ENCODE measurements at regions not wholly inside any gene's neighbourhood (a gene's known extent, or its start where the extent isn't known, plus 50 kb on each side); places are given as distances from the start of the nearest gene placed in this dataset.

DNA sequence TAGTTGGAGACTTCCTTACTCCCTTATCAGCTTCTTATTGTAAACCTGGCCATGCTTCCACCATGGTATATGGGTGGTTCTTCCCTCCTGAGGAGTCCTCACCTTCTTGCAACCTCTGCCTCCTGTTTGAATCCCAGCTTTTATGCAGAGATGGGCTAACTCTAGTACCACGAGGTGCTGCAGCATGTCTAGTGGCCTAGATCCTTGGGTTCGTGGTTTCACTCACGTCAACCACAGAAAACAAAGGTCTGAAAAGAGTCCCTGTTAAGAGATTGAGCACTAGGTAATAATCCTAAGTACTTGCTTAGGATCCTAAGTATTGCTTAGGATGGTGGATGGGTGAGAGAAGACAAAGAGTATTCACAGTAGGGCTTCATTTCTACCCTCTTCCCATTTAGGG, 133.7 kb downstream of the FCRL5 start:
- ATAC-seq (ENCODE audit: insufficient read depth, low FRiP score) (no peak), DNase-seq (no peak)
- Histone ChIP-seq H3K27ac (ENCODE audit: low read depth in 1 of 2, low read length in 1 of 2) (no peak overlapping the region), H3K9ac (ENCODE audit: insufficient read depth in 1 of 2, low read length in 2 of 2) (no peak overlapping the region), H3K4me3 (no peak overlapping the region), H3K27me3 (ENCODE audit: control insufficient read depth in 3 of 3, insufficient read depth in 3 of 3, low read length in 2 of 3) (no peaks in the 10 kb centered on the region), H3K4me1 (ENCODE audit: control insufficient read depth in 5 of 5, insufficient read depth in 5 of 5, low read length in 5 of 5) (no peaks in the 10 kb centered on the region), H3K9me3 (ENCODE audit: control insufficient read depth in 4 of 4, insufficient read depth in 3 of 4, low read length in 3 of 4) (peaks cover 0 to 5% (median 0%) of the 10 kb centered on the region in 4 donors), H3K36me3 (ENCODE audit: control insufficient read depth in 4 of 4, insufficient read depth in 4 of 4, low read length in 4 of 4) (no peaks in the 10 kb centered on the region)
- TF ChIP-seq, protein P1, sequence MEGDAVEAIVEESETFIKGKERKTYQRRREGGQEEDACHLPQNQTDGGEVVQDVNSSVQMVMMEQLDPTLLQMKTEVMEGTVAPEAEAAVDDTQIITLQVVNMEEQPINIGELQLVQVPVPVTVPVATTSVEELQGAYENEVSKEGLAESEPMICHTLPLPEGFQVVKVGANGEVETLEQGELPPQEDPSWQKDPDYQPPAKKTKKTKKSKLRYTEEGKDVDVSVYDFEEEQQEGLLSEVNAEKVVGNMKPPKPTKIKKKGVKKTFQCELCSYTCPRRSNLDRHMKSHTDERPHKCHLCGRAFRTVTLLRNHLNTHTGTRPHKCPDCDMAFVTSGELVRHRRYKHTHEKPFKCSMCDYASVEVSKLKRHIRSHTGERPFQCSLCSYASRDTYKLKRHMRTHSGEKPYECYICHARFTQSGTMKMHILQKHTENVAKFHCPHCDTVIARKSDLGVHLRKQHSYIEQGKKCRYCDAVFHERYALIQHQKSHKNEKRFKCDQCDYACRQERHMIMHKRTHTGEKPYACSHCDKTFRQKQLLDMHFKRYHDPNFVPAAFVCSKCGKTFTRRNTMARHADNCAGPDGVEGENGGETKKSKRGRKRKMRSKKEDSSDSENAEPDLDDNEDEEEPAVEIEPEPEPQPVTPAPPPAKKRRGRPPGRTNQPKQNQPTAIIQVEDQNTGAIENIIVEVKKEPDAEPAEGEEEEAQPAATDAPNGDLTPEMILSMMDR (IDR thresholded peaks at IDR 0.05; ENCODE audit: control extremely low read depth, extremely low read depth): no peak
- WGBS, 2 donors: 68 to 75% methylated on average over 3 of the region's 3 CpGs

GRCh38 chr1:157418231-157418630, 134.1 kb downstream of the FCRL5 start:
- Histone ChIP-seq H3K4me1 (ENCODE audit: control insufficient read depth in 5 of 5, insufficient read depth in 5 of 5, low read length in 5 of 5) (no peaks in the 10 kb centered on the region), H3K9me3 (ENCODE audit: control insufficient read depth in 4 of 4, insufficient read depth in 3 of 4, low read length in 3 of 4) (peaks cover 0 to 5% (median 0%) of the 10 kb centered on the region in 4 donors), H3K9ac (ENCODE audit: insufficient read depth in 1 of 2, low read length in 2 of 2) (no peak overlapping the region), H3K36me3 (ENCODE audit: control insufficient read depth in 4 of 4, insufficient read depth in 4 of 4, low read length in 4 of 4) (no peaks in the 10 kb centered on the region), H3K27me3 (ENCODE audit: control insufficient read depth in 3 of 3, insufficient read depth in 3 of 3, low read length in 2 of 3) (no peaks in the 10 kb centered on the region), H3K27ac (ENCODE audit: low read depth in 1 of 2, low read length in 1 of 2) (no peak overlapping the region), H3K4me3 (no peak overlapping the region)
- ATAC-seq (ENCODE audit: insufficient read depth, low FRiP score) (no peak), DNase-seq (no peak)
- TF ChIP-seq, protein P1 (IDR thresholded peaks at IDR 0.05; ENCODE audit: control extremely low read depth, extremely low read depth): no peak
- 91 to 96% methylated on average over 1 of the region's 1 CpG for WGBS, 2 donors

DNA sequence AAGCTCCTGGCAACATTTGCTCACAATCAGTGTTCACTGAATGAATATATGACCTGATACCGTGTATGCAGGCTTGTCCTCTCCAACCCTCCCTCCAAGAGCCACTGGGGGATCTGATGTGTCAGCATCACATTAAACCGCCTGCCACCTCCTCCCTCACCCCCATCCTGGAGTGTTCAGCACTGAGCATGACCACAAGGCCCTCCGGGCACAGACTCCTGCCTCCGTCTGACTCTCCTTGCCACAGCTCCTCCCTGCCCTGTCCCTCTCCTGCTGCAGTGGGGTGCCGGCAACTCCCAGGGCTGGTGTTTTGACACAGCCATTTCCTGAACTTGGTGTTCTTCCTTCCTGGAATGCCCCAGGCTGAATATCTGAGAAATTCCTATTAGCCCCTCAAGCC, 136.7 kb downstream of the FCRL5 start:
- 67 to 69% methylated on average over 5 of the region's 5 CpGs for WGBS, 2 donors
- TF ChIP-seq, protein P1 (IDR thresholded peaks at IDR 0.05; ENCODE audit: control extremely low read depth, extremely low read depth): no peak
- ATAC-seq (ENCODE audit: insufficient read depth, low FRiP score) (no peak), DNase-seq (no peak)
- H3K9ac ChIP-seq (ENCODE audit: insufficient read depth in 1 of 2, low read length in 2 of 2): no peak overlapping the region
- no peaks in the 10 kb centered on the region for H3K4me1 ChIP-seq (ENCODE audit: control insufficient read depth in 5 of 5, insufficient read depth in 5 of 5, low read length in 5 of 5)
- no peaks in the 10 kb centered on the region for H3K27me3 ChIP-seq (ENCODE audit: control insufficient read depth in 3 of 3, insufficient read depth in 3 of 3, low read length in 2 of 3)
- H3K27ac ChIP-seq (ENCODE audit: low read depth in 1 of 2, low read length in 1 of 2): no peak overlapping the region
- peaks cover 0 to 9% (median 0%) of the 10 kb centered on the region in 4 donors for H3K9me3 ChIP-seq (ENCODE audit: control insufficient read depth in 4 of 4, insufficient read depth in 3 of 4, low read length in 3 of 4)
- no peaks in the 10 kb centered on the region for H3K36me3 ChIP-seq (ENCODE audit: control insufficient read depth in 4 of 4, insufficient read depth in 4 of 4, low read length in 4 of 4)
- no peak overlapping the region for H3K4me3 ChIP-seq

GRCh38 chr1:157412308-157412707, 140.0 kb downstream of the FCRL5 start:
- Histone ChIP-seq H3K27me3 (ENCODE audit: control insufficient read depth in 3 of 3, insufficient read depth in 3 of 3, low read length in 2 of 3) (no peaks in the 10 kb centered on the region), H3K4me3 (no peak overlapping the region), H3K4me1 (ENCODE audit: control insufficient read depth in 5 of 5, insufficient read depth in 5 of 5, low read length in 5 of 5) (no peaks in the 10 kb centered on the region), H3K36me3 (ENCODE audit: control insufficient read depth in 4 of 4, insufficient read depth in 4 of 4, low read length in 4 of 4) (no peaks in the 10 kb centered on the region), H3K9ac (ENCODE audit: insufficient read depth in 1 of 2, low read length in 2 of 2) (no peak overlapping the region), H3K9me3 (ENCODE audit: control insufficient read depth in 4 of 4, insufficient read depth in 3 of 4, low read length in 3 of 4) (peaks cover 0 to 9% (median 0%) of the 10 kb centered on the region in 4 donors), H3K27ac (ENCODE audit: low read depth in 1 of 2, low read length in 1 of 2) (no peak overlapping the region)
- TF ChIP-seq, protein P1 (IDR thresholded peaks at IDR 0.05; ENCODE audit: control extremely low read depth, extremely low read depth): no peak
- DNase-seq (no peak), ATAC-seq (ENCODE audit: insufficient read depth, low FRiP score) (no peak)
- WGBS, 2 donors: 68 to 75% methylated on average over 2 of the region's 2 CpGs

Measured in lung (tissue), 11 donors.